Inferior parietal cortex (tissue), 1 donor: ENCODE measurements at regions not wholly inside any gene's neighbourhood (a gene's known extent, or its start where the extent isn't known, plus 50 kb on each side); places are given as distances from the start of the nearest gene placed in this dataset.

Experiments
- DNase-seq: peaks from one replicate; pipeline ENCODE4 v3.0.0-alpha.2; 2016; ENCODE audit errors: extremely low spot score

DNA sequence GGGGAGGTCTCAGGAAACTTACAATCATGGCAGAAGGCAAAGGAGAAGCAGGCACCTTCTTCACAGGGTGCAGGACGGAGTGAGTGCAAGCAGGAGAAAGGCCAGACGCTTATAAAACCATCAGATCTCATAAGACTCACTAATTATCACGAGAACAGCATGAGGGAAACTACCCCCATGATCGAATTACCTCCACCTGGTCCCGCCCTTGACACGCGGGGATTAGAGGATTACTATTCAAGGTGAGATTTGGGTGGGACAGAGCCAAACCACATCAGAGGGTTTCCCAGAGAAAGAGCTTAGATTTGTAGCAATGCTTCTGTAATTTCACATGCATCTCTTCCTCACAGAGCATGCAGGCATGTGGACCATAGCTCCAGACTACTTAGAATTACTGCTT lies 615.7 kb upstream of the UBE2E2 start:
- no peak for DNase-seq

DNA sequence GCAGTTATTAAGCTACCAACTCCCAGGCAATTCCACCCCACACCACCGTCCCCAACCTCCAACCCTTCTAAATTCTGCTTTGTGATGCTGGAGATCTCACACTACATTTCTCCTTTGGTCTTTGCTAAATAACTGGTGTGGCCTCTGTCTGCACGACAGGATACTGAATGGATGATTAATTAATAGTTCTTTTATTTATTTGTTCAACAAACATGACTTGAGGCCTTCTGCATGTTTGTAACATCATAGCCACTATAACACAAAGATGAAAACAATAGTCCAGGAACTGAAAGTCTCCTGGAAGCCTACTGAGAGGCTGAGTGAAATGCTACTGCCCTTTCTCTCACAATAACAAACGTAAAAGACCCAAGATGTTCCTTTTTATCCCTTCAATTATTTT lies 609.5 kb upstream of the UBE2E2 start:
- DNase-seq, result no peak

DNA sequence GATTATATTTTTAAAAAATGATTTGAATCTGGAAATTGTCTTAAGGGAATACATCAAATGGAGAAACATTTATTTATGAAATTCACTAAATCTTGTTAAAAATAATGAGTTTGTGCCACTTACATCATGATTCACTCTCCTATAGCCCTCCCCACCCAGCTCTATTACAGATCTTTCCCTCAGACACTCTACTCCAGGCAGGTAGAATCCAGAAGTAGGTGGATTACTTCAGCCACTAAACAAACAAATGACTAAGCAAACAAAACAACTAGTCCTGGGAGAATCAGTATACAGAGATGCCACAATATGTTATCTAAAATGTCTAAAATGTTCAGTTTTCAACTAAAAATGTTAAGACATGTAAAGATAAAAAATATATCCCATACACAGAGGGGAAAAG lies 608.1 kb upstream of the UBE2E2 start:
- no peak for DNase-seq

DNA sequence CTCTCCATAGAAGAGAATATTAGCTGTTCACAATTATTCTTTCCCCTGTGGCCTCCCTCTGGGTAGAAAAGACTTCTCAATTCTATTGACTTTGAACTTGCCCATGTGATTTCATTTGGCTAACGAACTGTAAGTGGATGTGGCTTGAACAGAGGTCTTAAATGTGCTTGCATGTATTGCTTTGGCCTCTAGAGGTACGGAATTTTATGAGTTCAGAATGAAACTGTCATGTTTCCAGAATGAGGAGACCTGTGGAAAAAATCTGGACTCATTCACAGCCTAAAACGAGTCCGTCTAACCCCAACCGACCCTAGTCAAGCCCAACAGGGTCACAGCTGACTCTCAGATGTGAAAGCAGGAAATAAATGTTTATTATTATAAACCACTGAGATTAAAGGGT lies 596.7 kb upstream of the UBE2E2 start:
- no peak for DNase-seq

DNA sequence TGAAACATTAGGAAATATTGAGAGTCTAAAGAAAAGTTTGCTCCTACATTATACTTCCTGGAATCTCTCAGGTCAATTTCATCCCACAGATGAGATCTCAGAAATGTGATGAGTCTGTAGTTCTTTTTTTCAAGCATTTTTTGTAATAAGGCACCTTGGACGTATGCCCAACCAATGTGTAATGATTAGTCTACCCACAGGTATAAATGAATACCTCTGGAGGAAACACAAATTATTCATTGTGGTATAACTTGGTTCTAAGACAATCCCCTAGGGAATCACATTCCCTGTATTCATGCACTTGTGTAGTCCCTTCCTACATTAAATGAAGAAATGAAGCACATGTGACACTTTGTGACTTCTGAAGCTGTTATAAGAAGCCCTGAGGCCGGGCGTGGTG lies 596.2 kb upstream of the UBE2E2 start:
- DNase-seq, result no peak

DNA sequence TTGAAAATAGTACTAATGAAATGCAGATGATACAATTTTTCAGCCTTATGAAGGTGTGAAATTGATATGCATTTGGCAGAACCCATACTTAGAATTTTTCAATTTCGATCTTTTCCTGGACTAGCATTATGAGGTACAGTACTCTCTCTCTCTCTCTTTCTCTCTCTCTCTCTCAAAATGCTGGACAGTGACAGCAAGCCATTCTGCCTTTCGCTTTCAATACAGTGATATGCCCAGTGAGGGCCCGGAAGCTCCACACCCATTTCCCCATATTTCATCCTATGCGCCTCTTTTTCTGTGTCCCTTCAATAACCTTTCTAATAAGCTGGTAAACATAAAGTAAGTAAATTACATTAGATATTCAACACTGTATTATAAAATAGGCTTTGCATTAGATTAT lies 595.0 kb upstream of the UBE2E2 start:
- no peak for DNase-seq

DNA sequence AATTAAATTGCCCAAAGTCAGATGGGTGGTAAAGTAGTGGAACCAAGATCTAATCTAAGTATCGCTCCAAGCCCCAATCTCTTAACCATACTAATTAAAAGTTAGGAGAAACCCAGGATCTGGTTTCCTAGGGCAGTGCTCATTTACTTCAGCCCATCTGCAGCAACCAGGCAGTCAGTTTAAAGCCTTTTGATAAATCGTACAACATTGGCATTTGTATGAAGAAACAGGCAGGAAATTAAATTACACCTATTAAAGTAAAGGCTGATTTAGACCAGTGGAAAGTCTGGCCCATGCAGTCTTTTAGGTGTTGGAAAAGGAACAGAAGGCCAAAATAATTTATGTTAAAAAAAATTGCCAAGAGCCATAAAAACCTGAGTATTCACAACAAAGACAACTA lies 594.4 kb upstream of the UBE2E2 start:
- no peak for DNase-seq

DNA sequence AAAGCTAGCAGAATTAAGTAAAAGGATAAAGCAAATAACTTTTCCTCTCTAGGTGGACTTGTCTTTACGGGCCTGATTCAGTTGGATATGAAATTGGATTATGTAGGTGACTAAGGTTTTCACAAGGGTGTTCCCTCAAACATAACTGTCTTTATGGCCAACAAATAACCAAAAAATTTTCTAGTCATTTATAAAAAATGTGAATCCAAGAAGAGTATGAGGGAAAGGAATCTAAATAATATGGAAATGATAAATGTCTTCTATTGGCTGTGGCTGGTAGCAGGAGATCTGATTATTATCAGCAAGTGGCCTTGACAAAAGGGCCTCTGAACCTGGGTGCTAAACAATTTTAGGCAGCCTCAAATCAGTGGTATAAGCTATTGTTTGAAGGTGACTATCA lies 594.0 kb upstream of the UBE2E2 start:
- no peak for DNase-seq

DNA sequence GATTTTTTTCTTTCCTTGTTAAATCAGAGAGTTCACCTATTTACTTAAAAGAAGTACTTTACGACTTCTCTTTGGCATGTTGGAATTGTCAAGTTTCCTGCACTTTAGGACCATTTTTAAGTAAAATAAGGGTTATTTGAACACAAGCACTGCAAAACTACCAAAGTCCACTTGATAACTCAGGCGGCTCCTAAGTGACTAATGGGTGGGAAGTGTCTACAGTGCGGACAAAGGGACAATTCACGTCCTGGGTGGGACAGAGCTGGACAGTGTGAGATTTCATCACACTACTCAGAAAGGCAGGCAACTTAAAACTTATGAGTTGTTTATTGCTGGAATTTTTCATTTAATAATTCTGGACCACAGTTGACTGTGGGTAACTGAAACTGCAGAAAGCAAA lies 590.2 kb upstream of the UBE2E2 start:
- no peak for DNase-seq

DNA sequence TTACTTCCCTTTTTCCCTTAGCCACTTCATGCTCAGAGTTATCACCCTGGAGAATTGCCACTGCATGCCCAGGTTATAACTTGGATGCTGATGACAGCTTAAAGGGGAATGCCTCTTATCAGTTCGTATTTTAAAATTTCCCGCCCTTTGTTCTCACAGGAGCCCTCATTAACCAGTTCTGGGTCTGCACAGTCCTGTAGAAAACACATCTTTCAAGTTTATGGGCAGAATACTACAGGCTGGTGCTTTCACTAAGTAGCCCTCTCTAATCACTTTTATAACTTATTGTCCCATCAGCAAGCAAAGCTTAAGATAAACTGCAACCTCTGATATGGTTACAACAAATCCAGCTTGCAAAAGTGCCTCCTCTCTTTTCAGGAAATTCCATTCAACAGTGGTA lies 587.3 kb upstream of the UBE2E2 start:
- no peak for DNase-seq

DNA sequence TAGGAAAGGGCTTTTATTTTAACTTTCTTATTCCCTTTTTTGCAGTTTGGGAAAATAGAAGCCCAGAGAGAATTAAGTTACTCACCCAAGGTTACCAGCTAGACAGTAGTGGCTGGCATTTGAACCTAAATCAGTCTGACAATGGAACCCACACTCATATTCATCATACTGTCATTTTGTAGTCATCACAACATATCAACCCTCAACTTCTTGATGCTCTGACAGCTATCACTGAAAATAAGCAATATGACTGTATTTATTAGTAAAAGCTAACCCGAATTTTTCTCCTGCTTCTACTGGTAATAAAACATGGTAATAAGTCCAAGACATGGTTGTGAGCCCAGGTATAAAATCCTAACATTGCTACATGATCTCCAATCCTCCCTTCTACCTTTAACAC lies 585.8 kb upstream of the UBE2E2 start:
- DNase-seq, result no peak

DNA sequence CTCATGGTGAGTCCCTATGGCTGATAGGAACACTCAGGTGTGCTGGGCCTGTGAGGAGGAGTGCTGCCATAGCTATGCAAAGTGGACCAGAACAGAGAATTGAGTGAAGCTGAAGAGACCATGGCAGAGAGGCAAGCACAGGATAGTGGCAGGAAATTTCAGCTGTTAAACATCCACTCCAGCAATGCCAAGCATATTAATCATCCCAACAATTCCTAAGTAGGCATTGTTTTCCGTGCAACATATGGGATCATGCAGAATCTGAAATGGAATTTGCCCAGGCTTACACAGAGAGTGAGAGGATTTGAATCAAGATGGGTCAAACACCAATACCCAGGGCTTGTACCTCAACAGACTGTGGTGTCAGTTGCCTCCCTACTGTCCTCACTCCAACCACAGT lies 582.6 kb upstream of the UBE2E2 start:
- no peak for DNase-seq

DNA sequence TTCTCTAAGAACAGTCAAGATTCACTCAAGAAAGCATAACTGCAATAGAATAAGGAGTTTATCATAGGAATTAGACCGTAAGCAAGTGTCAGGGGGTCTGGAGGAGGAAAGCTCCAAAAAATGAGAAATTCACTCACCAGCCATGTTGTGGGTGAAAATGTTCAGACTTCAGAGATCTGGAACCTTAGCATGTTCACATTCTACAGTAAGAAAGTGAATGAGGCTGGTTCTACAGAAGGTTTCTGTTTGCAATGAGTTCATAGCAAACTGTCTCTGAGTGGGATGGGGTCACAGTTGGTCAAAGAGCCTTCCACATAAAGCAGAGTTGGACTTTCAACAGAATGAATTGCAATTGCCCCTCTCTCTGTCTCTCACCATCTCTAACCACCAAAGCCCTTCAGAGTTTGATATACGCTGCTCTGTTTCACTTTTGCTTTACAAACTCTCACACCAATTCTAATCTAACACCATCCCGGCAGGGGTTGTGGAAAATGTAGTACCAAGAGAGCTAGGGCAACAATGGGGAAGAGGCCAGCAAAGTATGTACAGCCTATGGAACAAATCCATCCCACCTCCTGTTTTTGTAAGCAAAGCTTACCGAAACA lies 581.8 kb upstream of the UBE2E2 start:
- DNase-seq, result no peak

DNA sequence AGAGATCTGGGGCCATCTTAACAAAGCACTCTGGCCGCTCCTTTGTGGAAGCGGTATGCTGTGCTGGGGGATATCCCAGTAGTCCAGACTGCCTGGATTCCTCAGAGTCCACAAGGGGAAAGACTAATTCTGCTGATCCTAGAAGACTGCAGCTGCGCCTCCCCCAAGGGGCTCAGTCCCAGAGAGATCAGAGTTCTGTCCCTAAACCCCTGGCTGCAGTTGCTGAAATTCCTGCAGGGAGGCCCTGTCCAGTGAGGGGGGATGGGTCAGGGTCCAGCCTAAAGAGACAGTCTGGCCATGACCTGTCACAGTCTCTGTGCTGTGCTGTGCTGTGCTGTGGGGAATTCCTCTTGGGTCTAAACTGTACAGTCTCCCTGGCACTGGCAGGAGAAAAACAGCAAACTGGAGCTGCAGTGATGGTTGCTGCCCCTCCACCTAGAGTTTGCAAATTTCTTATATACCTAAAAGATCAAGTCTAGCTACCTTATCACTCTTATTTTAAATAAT lies 575.1 kb upstream of the UBE2E2 start:
- DNase-seq, result no peak

DNA sequence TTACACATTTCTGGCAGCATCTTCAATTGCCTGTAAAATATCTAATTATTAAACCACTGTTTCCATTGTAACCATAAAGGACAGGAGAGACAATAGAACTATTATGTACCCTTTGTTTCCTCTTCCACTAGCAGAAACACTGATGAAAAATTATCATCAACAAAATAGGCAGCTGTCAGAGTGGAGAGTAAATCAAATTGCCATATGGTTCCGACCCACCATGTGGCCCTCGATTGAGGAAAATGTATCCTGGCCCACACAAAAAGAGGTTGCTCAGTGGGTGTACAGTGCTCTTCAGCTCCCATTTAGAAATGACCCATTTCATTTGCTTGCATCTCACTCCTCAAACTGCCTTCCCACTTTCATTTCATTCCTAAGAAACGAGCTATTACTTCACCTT lies 570.6 kb upstream of the UBE2E2 start:
- DNase-seq, result no peak

DNA sequence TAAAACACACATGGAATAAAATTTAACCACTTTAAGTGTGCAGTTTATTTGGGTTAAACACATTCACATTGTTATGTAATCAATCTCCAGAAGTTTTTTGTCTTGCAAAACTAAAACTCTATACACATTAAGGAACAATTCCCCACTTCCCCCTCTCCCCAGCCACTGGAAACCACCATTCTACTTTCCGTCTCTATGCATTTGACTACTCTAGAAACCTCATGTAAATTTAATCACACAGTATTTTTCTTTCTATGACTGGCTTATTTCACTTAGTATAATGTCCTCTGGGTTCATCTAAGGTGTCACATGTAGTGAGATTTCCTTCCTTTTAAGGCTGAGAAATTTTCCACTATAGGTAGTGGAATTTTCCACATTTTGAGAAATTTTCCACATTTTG lies 568.7 kb upstream of the UBE2E2 start:
- DNase-seq, result no peak

DNA sequence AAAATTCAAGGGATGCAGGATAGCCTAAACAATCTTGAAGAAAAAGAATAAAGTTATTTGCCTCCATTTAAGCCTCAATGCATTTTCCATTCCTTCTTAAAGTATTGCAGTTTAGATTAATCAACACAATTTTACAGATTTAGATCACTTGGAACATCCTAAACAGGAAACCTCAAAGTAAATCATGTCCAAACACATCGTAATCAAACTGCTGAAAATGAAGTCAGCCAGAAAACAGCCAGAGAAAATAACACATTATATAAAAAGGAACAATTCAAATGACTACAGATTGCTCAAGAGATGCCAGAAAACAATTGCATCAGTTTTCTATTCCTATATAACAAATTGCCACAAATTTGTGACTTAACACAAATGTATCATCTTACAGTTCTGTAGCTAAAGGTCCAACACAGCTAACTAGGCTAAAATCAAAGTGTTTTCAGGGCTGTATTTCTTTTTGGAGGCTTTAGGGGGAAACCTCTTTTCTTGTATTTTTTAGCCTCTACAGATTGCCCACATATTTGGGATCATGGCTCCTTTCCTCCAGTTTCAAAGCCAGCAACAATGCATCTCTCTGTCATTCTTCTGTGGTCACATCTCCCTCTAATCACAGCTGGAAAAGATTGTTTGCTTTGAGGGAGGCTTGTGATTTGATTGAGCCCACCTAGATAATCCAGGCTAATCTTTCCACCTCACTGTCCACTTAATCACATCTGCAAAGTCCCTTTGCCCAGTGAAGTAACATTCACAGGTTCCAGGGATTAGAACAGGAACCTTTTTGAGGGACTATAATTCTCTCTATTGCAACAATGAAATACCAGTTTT lies 543.3 kb upstream of the UBE2E2 start:
- no peak for DNase-seq

DNA sequence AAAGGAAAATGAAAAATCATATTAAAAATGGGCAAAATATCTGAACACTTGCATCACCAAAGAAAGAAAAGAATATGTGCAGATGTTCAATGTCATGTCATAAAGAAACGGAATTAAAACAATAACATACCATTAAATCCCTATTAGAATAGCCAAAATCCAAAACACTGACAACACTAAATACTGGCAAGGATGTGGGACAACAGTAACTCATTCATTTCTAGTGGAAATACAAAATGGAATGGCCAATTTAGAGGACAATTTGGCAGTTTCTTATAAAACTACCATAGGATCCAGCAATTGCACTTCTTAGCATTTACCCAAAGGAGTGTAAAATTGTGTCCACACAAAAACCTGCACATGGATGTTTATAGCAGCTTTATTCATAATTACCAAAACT lies 542.5 kb upstream of the UBE2E2 start:
- DNase-seq, result no peak

DNA sequence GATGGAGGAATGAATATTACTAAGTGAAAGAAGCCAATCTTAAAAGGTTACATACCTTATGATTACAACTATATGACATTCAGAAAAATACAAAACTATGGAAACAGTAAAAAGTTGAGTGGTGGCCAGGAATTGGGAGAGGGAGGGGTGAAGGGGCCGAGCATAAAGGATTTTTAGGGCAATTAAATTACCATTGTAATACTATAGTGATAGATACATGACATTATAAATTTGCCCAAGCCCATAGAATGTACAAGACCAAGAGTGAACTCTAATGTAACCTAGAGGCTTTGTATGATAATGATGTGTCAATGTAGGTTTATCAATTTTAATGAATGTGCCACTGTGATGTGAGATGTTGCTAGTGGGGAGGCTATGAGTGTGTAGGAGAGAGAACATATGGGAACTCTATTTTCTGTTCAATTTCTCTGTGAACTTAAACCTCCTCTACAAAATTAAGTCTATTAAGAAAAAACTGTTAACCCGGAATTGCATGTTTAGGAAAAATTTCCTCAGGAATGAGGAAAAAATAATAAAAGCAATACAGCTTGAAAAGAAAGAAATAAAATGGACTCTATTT lies 541.9 kb upstream of the UBE2E2 start:
- DNase-seq, result no peak

DNA sequence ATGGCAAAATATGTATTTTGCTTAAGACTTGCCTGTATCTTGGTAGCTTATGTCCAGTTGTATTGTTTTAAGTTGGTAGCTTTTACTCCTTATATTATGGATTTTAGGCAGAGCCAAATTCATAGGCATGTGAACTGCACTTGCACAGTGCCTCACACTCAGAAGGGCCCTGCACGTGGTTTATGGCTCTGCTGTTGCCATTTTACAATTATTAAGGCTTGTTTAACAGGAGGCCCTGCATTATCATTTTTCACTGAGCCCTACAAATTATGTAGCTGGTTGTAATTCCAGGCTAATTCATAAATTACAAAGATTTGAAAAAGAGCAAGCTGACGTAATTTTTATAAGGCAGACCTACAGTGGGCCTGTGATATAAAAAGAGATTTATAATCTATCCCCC lies 537.6 kb upstream of the UBE2E2 start:
- no peak for DNase-seq

DNA sequence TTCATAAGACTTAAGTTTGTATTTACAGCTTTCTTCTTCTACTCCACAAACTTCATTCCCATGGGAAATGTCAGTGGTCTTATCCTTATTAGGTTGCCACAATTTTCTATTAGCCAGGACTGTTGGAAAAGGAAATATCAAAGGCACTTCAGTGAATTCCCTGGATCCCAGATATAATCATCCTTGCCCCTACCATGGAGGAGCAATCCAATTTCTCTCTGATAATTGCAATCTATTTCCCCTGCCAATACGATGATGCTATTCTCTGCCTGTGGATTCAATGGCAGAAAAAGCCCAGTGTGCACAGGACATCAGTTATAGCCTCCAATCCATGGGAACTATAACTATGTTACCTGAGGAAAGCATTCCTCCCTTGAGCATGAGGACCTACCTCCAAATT lies 536.4 kb upstream of the UBE2E2 start:
- DNase-seq, result no peak

DNA sequence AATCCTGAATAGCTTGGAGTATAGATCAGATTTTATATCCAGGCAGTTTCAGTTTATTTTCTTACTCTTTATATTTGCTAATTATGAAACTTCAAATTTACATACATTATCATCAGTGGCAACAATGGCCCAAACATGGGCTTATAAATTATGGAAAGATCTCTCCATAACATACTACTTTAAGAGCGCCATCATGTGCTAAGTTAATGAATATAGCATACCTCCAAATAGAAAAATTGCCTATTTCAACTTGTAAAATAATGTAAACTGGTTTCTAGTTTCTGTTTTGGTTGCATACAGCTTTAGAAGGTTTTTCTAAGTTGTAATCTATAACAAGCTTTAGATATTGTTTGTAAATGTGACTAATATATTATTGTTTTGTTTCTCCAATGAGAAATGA lies 531.3 kb upstream of the UBE2E2 start:
- DNase-seq, result no peak

DNA sequence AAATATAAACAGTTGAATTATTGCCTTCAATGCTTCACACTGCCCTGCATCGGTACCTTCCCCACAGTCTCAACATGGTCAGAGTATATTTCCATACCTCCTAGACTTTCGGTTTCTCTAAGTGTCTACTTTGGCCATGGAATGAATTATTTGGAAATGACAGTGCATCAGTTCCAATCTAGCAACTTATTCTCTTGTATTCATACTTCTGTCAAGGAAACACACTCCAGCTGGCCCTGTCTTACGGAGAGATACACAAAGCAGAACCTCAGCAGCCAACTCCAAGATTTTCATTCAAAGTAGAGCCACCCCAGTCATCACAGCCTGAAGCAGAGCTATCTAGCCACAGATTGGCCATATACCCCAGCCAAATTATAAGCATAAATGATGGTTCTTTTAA lies 518.4 kb upstream of the UBE2E2 start:
- no peak for DNase-seq
